H7 (cell line): ENCODE measurements at regions not wholly inside any gene's neighbourhood (a gene's known extent, or its start where the extent isn't known, plus 50 kb on each side); places are given as distances from the start of the nearest gene placed in this dataset.

Experiments used
- DNase-seq: peaks from one replicate; pipeline ENCODE4 v3.0.0; 2012
- H3K27me3 ChIP-seq: 2 replicates; pipeline ENCODE4 v1.6.0; 2011; ENCODE audit warnings: mild to moderate bottlenecking, low read length; ENCODE audit not compliant: control insufficient read depth, insufficient read depth
- H3K36me3 ChIP-seq: replicated peaks from 2 replicates; pipeline ENCODE4 v1.5.1; 2011; ENCODE audit warnings: low read length; ENCODE audit not compliant: control insufficient read depth, insufficient read depth
- H3K4me3 ChIP-seq: 2 replicates; pipeline ENCODE4 v1.5.1; 2011; ENCODE audit warnings: low read depth, mild to moderate bottlenecking, control low read depth, low read length, moderate library complexity; ENCODE audit not compliant: insufficient read depth

DNA sequence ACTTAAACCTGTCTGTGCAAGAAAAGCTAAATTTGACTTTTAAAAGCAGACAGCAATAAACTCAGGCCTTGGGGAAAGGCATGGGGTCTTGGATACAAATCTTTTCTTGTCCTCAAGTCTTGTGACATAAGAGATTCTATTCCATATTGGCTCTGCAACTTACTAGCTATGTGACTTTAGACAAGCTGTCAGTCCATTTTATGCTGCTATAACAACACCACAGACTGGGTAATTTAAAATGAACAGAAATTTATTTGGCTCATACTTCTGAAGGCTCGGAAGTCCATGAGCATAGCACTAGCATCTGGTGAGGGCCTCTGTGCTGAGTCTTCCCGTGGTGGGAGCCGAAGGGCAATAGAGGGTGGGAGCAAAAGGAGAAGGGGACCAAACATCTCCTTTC, 246.0 kb upstream of the MOCS1 start:
- no peak overlapping the region for H3K4me3 ChIP-seq
- DNase-seq, result no peak
- no peaks in the 10 kb centered on the region for H3K36me3 ChIP-seq
- H3K27me3 ChIP-seq, result no peaks in the 10 kb centered on the region

DNA sequence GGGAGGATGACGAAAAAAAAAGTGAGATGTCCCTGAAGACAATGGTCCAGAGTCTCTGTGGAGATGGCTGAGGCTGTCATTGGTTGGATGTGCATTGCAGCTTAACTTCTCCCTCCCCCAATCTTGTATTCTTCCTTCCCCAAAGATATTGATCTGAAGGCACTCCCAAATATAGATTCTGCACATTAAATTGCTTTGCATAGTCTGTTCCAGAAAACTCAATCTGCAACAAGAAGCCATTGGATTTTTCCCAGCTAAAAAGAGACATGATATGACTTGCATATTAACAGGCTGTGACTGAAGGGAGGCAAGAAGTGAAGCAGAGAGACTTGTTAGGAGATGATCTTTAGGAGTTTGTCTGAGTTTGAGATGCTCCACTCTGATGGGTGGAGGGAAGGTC, 245.2 kb upstream of the MOCS1 start:
- no peak overlapping the region for H3K4me3 ChIP-seq
- H3K36me3 ChIP-seq, result no peaks in the 10 kb centered on the region
- no peak for DNase-seq
- H3K27me3 ChIP-seq, result no peaks in the 10 kb centered on the region

DNA sequence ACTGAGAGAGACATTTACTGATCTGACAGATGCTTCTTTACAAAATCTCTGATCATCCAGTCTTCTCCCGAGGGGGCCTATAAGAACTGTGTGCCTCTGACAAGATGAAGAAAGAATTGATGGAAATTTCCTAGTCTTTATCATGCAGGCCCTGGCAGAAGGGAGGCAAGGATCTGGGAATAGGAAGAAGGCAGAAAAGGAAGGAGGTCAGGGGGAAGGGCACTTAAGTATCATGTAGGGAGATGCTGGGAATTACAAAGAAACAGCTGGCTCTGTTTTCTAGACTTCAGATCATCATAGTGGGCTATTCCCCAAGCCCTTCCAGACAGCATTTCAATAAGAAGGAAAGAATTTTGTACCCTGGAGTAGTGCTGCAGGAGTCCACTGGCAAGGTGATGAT, 243.3 kb upstream of the MOCS1 start:
- H3K36me3 ChIP-seq, result no peaks in the 10 kb centered on the region
- H3K4me3 ChIP-seq, result no peak overlapping the region
- DNase-seq, result peak; percentile 12
- H3K27me3 ChIP-seq, result no peaks in the 10 kb centered on the region

DNA sequence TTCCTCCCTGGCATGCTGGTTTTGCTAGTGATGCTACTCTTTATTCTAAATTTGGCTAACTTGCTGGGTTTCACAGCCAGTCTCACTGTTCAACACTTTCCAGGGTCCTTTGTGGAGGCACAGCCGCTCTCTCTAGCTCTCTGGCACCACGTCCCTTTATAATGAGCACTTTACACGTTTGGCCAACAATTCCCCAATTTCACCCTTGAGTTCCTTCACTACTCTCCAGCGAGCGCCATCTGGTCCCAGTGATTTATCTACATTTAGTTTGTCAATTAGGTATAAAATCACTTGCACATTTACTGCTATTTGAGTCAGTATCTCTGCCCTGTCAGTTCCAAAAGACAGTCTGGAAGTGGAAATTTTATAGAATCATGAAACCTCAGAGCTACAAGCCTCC, 241.9 kb upstream of the MOCS1 start:
- no peaks in the 10 kb centered on the region for H3K27me3 ChIP-seq
- no peak overlapping the region for H3K4me3 ChIP-seq
- no peaks in the 10 kb centered on the region for H3K36me3 ChIP-seq
- DNase-seq, result no peak

DNA sequence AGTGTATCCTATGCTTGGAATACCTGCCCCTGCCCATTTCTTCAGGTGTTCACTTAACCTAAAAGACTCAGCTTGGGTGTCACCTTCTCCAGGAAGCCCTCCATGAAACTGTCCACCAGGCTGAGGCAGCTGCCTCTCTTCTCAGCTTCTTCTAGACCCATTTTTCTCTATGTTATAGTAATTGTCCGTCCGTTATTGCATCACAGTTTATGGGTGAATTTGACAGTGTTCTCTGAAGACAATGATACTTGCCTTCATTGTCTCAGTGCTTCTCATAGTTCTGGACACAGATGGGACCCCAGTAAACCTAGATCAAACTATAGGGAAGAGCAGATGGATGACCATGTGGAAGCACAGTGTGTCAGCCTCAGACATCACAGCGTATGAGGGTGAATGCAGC, 238.0 kb upstream of the MOCS1 start:
- H3K27me3 ChIP-seq, result no peaks in the 10 kb centered on the region
- H3K4me3 ChIP-seq, result no peak overlapping the region
- H3K36me3 ChIP-seq, result no peaks in the 10 kb centered on the region
- no peak for DNase-seq

DNA sequence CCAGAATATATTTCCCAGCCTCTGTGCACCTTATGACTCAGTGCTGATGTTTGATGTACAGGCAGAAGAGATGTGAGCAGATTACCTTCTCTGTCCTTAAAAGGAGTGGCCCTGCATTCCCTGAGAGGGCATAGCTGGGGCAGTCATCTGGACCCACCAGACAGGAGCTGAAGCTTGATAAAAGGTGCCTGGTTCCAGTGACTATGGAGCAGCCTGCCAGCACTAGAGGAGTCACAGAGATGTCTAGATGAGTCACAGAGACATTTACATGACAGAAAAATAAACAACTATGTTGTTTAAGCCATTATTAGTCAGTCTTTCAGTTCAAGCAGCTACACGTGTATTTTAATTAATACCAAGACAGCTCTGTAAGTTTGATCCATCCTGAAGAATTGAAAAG, 237.1 kb upstream of the MOCS1 start:
- no peaks in the 10 kb centered on the region for H3K36me3 ChIP-seq
- no peaks in the 10 kb centered on the region for H3K27me3 ChIP-seq
- DNase-seq, result no peak
- no peak overlapping the region for H3K4me3 ChIP-seq

DNA sequence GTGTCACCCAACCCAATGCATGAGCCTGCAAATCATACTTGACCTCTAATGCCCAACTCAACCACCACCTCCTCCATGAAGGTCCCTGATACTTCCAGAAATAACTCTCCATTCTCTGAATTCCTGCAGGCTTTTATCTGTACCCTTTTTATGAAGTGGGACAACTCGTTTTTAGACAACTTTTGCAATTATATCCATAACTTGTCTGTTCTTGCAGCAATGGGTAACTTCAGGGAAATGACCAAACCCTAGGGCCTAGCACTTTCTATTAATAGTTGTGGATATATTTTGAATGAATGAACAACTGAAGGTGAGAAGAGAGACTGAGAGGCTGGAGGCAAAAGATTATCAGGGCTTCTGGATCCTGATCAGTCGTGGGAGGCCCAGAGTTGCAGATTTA, 236.6 kb upstream of the MOCS1 start:
- no peaks in the 10 kb centered on the region for H3K36me3 ChIP-seq
- H3K4me3 ChIP-seq, result no peak overlapping the region
- no peaks in the 10 kb centered on the region for H3K27me3 ChIP-seq
- no peak for DNase-seq

DNA sequence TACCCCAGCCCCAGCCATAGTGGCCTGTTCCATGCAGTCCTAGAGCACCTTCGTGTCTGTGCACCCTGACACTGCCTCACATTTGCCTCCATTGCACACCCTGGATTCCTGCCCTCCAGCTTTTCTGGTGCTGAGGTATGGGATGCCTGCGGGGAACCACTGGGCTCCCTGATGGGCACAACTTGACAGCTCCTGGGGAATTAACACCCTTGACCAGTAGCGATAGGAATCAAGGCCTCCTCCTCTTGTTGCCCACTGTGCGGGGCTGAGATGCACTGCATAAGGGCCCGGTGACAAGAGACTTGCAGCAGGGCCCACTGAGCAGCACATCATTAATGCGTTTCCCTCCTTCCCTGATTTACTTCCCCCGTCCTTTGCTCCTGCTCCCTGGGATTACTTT, 235.6 kb upstream of the MOCS1 start:
- no peaks in the 10 kb centered on the region for H3K27me3 ChIP-seq
- no peaks in the 10 kb centered on the region for H3K36me3 ChIP-seq
- H3K4me3 ChIP-seq, result no peak overlapping the region
- DNase-seq, result no peak

DNA sequence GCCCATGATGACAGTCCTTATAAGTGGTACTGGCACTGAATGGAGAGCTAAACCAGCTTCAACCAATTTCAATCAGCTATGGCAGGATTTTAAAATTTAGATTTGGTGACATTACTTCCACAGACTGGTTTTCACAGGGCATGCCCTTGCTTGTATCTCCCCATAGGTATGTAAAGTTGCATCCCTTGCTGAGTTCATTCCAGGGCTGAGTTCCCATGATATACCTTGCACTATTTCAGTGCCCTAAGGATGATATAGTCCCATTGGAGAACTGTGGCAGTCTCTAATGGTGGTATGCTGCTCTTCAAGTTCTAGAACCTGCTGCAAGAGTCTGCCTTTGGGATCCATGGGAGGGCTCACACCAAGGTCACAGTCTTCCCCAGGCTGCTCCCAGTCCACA, 232.7 kb upstream of the MOCS1 start:
- Histone ChIP-seq H3K4me3 (no peak overlapping the region), H3K36me3 (no peaks in the 10 kb centered on the region), H3K27me3 (no peaks in the 10 kb centered on the region)
- DNase-seq, result no peak

DNA sequence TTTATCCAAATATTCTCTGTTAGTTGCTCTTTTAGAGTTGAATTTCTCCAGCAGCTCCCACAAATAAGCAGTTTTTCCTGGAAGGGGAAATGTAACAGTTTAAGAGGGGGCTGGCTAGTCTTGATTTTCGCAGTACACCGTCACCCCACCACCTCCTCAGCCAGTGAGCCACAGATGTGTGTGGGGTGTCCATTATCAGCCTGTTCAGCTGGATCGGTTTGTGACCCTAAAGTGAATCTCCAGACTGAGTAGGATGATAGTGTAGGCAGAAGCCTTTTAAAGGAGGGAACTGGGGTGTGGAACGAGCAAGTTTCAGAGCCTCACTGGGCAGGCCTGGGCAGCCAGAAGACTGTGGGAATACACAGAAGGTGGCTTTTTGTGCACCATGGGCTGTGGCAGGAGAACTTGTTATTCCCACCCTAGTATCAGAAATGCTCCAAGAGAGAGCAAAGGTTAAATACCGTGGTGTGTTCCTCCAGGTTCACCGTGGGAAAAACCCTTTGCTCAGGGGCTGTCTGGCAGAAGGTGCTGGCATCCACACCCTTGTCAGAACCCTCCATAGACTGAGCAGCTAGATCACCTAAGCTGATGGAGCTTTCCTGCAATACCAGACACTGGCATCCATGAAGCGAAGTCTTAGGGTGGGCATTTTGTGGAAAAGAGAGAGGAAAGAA, 230.9 kb upstream of the MOCS1 start:
- H3K4me3 ChIP-seq, result no peak overlapping the region
- H3K27me3 ChIP-seq, result no peaks in the 10 kb centered on the region
- DNase-seq, result no peak
- H3K36me3 ChIP-seq, result no peaks in the 10 kb centered on the region

DNA sequence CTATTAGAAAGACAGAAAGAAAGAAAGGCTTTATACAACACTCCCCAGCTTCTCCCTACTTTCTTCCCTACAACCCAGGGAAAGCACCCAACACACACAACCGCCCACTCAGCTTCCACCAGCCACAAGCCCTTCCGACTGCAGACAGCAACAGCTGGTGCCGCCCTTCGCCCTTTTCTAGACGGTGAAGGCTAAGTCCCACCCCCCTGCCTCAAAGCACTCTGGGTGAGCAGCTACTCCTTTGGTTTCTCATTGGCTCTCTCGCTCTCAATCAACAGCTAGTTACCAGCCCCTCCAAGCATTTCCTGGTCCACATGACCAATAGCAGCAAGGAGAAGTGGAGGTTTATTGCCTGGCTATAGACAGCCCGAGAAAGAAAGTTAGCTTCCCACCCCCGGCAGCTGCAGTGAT, 230.1 kb upstream of the MOCS1 start:
- peak; percentile 7 for DNase-seq

DNA sequence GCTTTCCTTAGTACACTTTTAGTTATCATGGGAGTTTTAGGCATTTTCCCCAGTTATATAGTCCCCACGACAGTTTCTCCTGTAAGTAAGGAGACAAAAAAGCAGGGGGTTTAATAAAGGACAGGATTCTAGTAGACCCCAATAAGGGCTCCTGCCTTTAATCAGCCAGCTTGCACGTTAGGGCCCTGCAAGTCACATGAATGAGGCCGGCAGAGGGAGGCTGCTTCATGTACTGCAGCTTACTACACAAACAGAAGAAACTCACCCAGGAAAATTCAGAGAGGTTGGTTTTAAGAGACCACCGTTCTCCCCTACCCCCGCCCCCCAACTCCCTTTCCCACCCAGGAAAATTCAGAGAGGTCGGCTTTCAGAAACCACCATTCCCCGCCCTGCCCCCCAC, 229.7 kb upstream of the MOCS1 start:
- no peak overlapping the region for H3K4me3 ChIP-seq
- H3K36me3 ChIP-seq, result no peaks in the 10 kb centered on the region
- no peaks in the 10 kb centered on the region for H3K27me3 ChIP-seq
- DNase-seq, result no peak

More for the DNA sequence above, 230.1 kb upstream of the MOCS1 start:
- H3K36me3 ChIP-seq, result no peaks in the 10 kb centered on the region
- no peaks in the 10 kb centered on the region for H3K27me3 ChIP-seq
- H3K4me3 ChIP-seq, result no peak overlapping the region

DNA sequence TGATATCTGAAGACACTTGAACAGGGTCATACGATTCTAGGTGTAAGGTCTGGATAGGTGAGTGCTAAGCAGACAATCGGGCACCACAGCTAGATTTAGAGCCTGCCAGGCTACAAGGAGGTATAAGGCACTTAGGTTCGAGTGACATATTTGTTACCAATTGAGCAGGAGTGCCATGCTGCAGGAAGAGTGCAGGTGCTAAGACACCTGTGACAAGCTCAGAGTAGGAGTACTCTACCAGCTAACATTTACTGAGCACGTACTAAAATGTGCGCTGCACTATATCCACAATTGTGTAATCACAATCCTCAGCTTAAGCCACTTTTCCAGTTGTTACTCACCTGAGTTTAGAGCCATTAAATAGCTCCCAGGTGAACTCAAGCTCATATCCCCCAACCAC, 227.8 kb upstream of the MOCS1 start:
- no peak overlapping the region for H3K4me3 ChIP-seq
- H3K27me3 ChIP-seq, result no peaks in the 10 kb centered on the region
- H3K36me3 ChIP-seq, result no peaks in the 10 kb centered on the region
- no peak for DNase-seq

DNA sequence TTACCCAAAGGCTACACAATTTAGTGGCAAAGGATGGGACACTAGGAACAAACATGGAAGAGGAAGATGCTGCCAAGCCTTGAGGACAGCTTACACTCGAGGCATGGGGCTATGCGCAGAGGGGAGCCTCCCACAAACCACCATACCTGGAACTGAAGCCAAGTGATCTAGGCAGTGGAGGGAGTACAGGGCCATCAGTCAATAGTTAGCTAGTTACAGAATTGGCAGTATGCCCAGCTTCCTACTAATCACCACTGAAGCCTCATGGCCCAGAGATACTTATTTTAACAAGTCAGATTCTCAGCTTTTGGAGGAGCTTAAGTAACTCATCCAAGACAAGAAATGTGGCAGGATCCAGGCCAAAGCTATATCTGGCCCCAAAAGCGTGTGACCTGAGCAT, 226.6 kb upstream of the MOCS1 start:
- Histone ChIP-seq H3K4me3 (no peak overlapping the region), H3K27me3 (no peaks in the 10 kb centered on the region), H3K36me3 (no peaks in the 10 kb centered on the region)
- no peak for DNase-seq

DNA sequence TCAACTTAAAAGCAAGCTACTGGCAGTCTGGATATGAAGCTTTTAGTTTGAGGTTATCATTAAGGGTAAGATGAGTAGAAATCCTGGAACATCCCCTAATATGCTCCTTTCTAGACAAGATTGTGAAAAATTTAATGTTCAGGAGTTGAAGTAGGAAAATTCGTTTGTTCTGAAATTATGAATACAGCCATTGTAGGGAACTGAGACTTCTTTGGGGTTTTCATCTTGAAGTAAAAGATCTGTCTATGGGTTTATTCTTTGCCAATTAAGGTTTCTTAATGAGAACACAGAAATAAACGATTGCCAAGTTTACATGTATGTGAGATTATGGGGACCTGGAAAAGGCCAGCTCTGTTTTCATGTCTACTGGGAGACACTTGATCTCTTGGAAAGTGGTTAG, 225.6 kb upstream of the MOCS1 start:
- Histone ChIP-seq H3K27me3 (no peaks in the 10 kb centered on the region), H3K36me3 (no peaks in the 10 kb centered on the region), H3K4me3 (no peak overlapping the region)
- DNase-seq, result no peak
